ENCODE measurements at regions not wholly inside any gene's neighbourhood (a gene's known extent, or its start where the extent isn't known, plus 50 kb on each side); places are given as distances from the start of the nearest gene placed in this dataset.
A peak's percentile ranks its signal among the peaks of the same experiment; 100 is the strongest.

DNA sequence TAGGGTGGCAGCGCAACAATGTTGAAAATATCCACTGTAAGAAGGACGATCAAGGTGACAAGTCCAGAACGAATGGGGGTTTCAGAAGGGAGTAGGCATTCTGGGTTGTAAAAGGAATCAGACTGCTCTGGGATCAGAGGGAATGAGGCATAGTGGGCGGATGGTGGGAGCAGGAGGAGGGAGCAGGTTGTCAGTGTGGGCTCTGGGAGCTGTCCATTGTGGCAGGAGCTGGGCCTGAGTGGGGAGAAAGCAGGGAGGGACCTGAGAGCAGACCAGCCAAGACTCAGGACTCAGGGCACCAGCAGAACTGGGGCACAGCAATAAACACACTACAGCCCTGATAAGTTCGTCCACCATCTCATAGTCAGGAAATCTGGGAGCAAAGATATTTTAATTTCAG is 292.6 kb upstream of the MKI67 start:
- no peaks in the 10 kb centered on the region for H3K4me1 ChIP-seq (ENCODE audit: control insufficient read depth in 1 of 2, insufficient read depth in 2 of 2, low read depth in 1 of 2, low read length in 1 of 2)
- H4K20me1 ChIP-seq (ENCODE audit: insufficient read depth) = no peaks in the 10 kb centered on the region
- ChIA-PET CTCF (no interaction called here), POLR2A (no interaction called here)
- no peak for DNase-seq
- no peak overlapping the region for H3K27ac ChIP-seq (ENCODE audit: low read depth in 2 of 2, low read length in 1 of 2)
- H3K4me3 ChIP-seq (ENCODE audit: low read depth in 2 of 2, low read length in 1 of 2) = no peak overlapping the region
- H3K79me2 ChIP-seq (ENCODE audit: insufficient read depth) = no peaks in the 10 kb centered on the region
- no peaks in the 10 kb centered on the region for H3K27me3 ChIP-seq (ENCODE audit: insufficient read depth)
- WGBS (ENCODE audit: low lambda C conversion rate) = 27% methylated on average over 5 of the region's 5 CpGs
- H3K9me2 ChIP-seq = no peaks in the 10 kb centered on the region
- no peak overlapping the region for H3K9ac ChIP-seq
- no peaks in the 10 kb centered on the region for H3K9me3 ChIP-seq
- H3K4me2 ChIP-seq = no peak overlapping the region
- no peak overlapping the region for H2AFZ ChIP-seq (ENCODE audit: low read depth)
- TF ChIP-seq IRF3 (IDR thresholded peaks at IDR 0.05; ENCODE audit: low read depth, low read length) = no peak
- no peak for TF ChIP-seq TCF12 (IDR thresholded peaks at IDR 0.05)
- no peak for TF ChIP-seq NFIC (IDR thresholded peaks at IDR 0.05; ENCODE audit: borderline replicate concordance)
- TF ChIP-seq EP300 (IDR thresholded peaks at IDR 0.05; ENCODE audit: borderline replicate concordance in 1 of 2, low read depth in 1 of 2, low read length in 1 of 2) = no peak
- TF ChIP-seq SMC3 (IDR thresholded peaks at IDR 0.05; ENCODE audit: low read depth, low read length) = no peak
- no peak for TF ChIP-seq CTCF (IDR thresholded peaks at IDR 0.05)
- TF ChIP-seq NRF1 (IDR thresholded peaks at IDR 0.05; ENCODE audit: low read depth, low read length) = no peak
- no peak for TF ChIP-seq GABPA (IDR thresholded peaks at IDR 0.05; ENCODE audit: low read depth)
- TF ChIP-seq MEF2A (IDR thresholded peaks at IDR 0.05; ENCODE audit: borderline replicate concordance, low read depth) = no peak
- no peaks in the 10 kb centered on the region for H3F3A ChIP-seq (replicated peaks; ENCODE audit: insufficient read depth)
- no peaks in the 10 kb centered on the region for H3K36me3 ChIP-seq (replicated peaks in 1 of 2; ENCODE audit: control insufficient read depth in 1 of 2, insufficient read depth in 2 of 2, low read length in 1 of 2)

GRCh38 chr10:128419466-128420019 is 293.3 kb upstream of the MKI67 start:
- no peaks in the 10 kb centered on the region for H3K36me3 ChIP-seq (replicated peaks in 1 of 2; ENCODE audit: control insufficient read depth in 1 of 2, insufficient read depth in 2 of 2, low read length in 1 of 2)
- no peaks in the 10 kb centered on the region for H3F3A ChIP-seq (replicated peaks; ENCODE audit: insufficient read depth)
- no peak for DNase-seq
- no peaks in the 10 kb centered on the region for H3K9me3 ChIP-seq
- H3K9ac ChIP-seq = no peak overlapping the region
- no peak overlapping the region for H2AFZ ChIP-seq (ENCODE audit: low read depth)
- no peak overlapping the region for H3K4me2 ChIP-seq
- TF ChIP-seq RAD21 (IDR thresholded peaks at IDR 0.05; ENCODE audit: low read length) (0 out of 2 replicates have a peak, but pooled peaks have one; percentile 16), SIN3A (IDR thresholded peaks at IDR 0.05; ENCODE audit: borderline replicate concordance, low read depth, low read length) (no peak)
- WGBS (ENCODE audit: low lambda C conversion rate) = 25% methylated on average over 4 of the region's 4 CpGs
- no peaks in the 10 kb centered on the region for H3K79me2 ChIP-seq (ENCODE audit: insufficient read depth)
- ChIA-PET CTCF (no interaction called here), POLR2A (no interaction called here)
- no peaks in the 10 kb centered on the region for H3K27me3 ChIP-seq (ENCODE audit: insufficient read depth)
- no peaks in the 10 kb centered on the region for H3K9me2 ChIP-seq
- H3K4me3 ChIP-seq (ENCODE audit: low read depth in 2 of 2, low read length in 1 of 2) = no peak overlapping the region
- H3K27ac ChIP-seq (ENCODE audit: low read depth in 2 of 2, low read length in 1 of 2) = no peak overlapping the region
- no peaks in the 10 kb centered on the region for H3K4me1 ChIP-seq (ENCODE audit: control insufficient read depth in 1 of 2, insufficient read depth in 2 of 2, low read depth in 1 of 2, low read length in 1 of 2)
- no peaks in the 10 kb centered on the region for H4K20me1 ChIP-seq (ENCODE audit: insufficient read depth)
